SU-DHL-6 (cell line): ENCODE measurements at regions not wholly inside any gene's neighbourhood (a gene's known extent, or its start where the extent isn't known, plus 50 kb on each side); places are given as distances from the start of the nearest gene placed in this dataset.

Experiments
- H2AFZ ChIP-seq: fragments of 200-600 bp; sonication (generic); 2 replicates; pipeline ENCODE4 v1.6.1; 2014; ENCODE audit warnings: low read depth, mild to moderate bottlenecking, moderate library complexity, mixed read lengths, antibody characterized with exemption, low read length; ENCODE audit not compliant: severe bottlenecking
- H3F3A ChIP-seq: fragments of 200-600 bp; shearing (Covaris generic); 2 replicates; pipeline ENCODE4 v1.6.0; 2016; ENCODE audit warnings: antibody characterized with exemption, mild to moderate bottlenecking; ENCODE audit not compliant: insufficient read depth
- H3K27ac ChIP-seq: fragments of 200-600 bp; sonication (generic); 2 replicates; pipeline ENCODE4 v1.5.1; 2016; ENCODE audit warnings: low read depth, mild to moderate bottlenecking, low read length, moderate library complexity, mixed read lengths
- H3K27me3 ChIP-seq: fragments of 200-600 bp; sonication (generic), shearing (Covaris generic); 2 replicates; pipeline ENCODE4 v1.6.0; 2014; ENCODE audit warnings: mild to moderate bottlenecking, low read length
- H3K36me3 ChIP-seq: fragments of 200-600 bp; sonication (generic); 2 replicates; pipeline ENCODE4 v1.6.1; 2014; ENCODE audit warnings: mild to moderate bottlenecking, low read length, mixed read lengths
- H3K4me2 ChIP-seq: fragments of 300-600, 200-600 bp; shearing (Covaris generic), sonication (generic); 2 replicates; pipeline ENCODE4 v1.6.0; 2014; ENCODE audit warnings: low read length, low read depth, mild to moderate bottlenecking; ENCODE audit not compliant: poor library complexity, severe bottlenecking
- H3K4me3 ChIP-seq: fragments of 200-600 bp; sonication (generic); 2 replicates; pipeline ENCODE4 v1.5.1; 2014; ENCODE audit warnings: antibody characterized with exemption, low read length, mild to moderate bottlenecking, mixed read lengths; ENCODE audit not compliant: insufficient read depth, poor library complexity, severe bottlenecking
- H3K79me2 ChIP-seq: fragments of 200-600 bp; sonication (generic); 2 replicates; pipeline ENCODE4 v1.6.1; 2014; ENCODE audit warnings: mild to moderate bottlenecking, low read length, moderate library complexity; ENCODE audit not compliant: insufficient read depth
- H3K9ac ChIP-seq: fragments of 200-600 bp; sonication (generic); 2 replicates; pipeline ENCODE4 v1.7.0; 2014; ENCODE audit warnings: mild to moderate bottlenecking, low read length
- H3K9me2 ChIP-seq: fragments of 200-600 bp; sonication (generic); replicated peaks from 2 replicates; pipeline ENCODE4 v1.6.1; 2014; ENCODE audit warnings: low read length; ENCODE audit not compliant: insufficient read depth
- H3K9me3 ChIP-seq: fragments of 200-600 bp; sonication (generic); 2 replicates; pipeline ENCODE4 v1.6.1; 2014; ENCODE audit warnings: low read length, mixed read lengths; ENCODE audit not compliant: insufficient read depth
- H4K20me1 ChIP-seq: fragments of 200-600 bp; sonication (generic); 2 replicates; pipeline ENCODE4 v1.6.1; 2014; ENCODE audit warnings: low read depth, mild to moderate bottlenecking, antibody characterized with exemption, low read length, moderate library complexity, mixed read lengths
- EZH2phosphoT487 ChIP-seq: fragments of 200-600 bp; sonication (generic), shearing (Covaris generic); conservative IDR thresholded peaks from 2 replicates; pipeline ENCODE4 v1.6.1; 2018; ENCODE audit warnings: mild to moderate bottlenecking, antibody characterized with exemption, low read length, moderate library complexity, mixed read lengths
- TF ChIP-seq, protein P1 (sequence below): fragments of 200-600 bp; sonication (generic); IDR thresholded peaks from one replicate; pipeline ENCODE4 v1.5.1; 2017; ENCODE audit warnings: antibody characterized with exemption, mild to moderate bottlenecking, low read length, moderate library complexity; ENCODE audit not compliant: insufficient read depth, poor library complexity, severe bottlenecking

DNA sequence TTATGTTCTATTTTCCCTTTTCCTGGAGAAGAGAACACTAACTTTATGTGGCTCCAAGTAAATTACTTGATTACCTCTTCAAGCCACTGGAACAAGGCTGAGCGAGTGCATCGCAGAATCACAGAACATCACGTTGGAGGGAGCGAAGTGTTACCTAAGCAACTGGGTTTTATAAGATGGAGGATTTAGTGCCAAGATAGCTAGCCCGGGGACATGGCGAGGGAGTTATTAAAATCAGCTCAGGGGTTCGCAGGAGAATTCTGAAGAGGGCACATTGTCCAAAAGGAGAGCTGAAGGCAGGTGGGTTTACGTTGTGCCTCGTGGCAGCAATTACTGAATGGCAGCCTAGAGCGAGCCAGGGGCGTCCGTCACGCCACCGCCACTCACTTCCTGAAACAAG, 563.2 kb upstream of the ADAMTS16 start:
- H3K4me3 ChIP-seq: no peak overlapping the region
- H3K9me2 ChIP-seq: no peaks in the 10 kb centered on the region
- no peak overlapping the region for H2AFZ ChIP-seq
- H3K36me3 ChIP-seq: no peaks in the 10 kb centered on the region
- H3K4me2 ChIP-seq: no peak overlapping the region
- H3F3A ChIP-seq: no peaks in the 10 kb centered on the region
- no peak overlapping the region for H3K9ac ChIP-seq
- no peaks in the 10 kb centered on the region for H3K79me2 ChIP-seq
- TF ChIP-seq, protein P1, sequence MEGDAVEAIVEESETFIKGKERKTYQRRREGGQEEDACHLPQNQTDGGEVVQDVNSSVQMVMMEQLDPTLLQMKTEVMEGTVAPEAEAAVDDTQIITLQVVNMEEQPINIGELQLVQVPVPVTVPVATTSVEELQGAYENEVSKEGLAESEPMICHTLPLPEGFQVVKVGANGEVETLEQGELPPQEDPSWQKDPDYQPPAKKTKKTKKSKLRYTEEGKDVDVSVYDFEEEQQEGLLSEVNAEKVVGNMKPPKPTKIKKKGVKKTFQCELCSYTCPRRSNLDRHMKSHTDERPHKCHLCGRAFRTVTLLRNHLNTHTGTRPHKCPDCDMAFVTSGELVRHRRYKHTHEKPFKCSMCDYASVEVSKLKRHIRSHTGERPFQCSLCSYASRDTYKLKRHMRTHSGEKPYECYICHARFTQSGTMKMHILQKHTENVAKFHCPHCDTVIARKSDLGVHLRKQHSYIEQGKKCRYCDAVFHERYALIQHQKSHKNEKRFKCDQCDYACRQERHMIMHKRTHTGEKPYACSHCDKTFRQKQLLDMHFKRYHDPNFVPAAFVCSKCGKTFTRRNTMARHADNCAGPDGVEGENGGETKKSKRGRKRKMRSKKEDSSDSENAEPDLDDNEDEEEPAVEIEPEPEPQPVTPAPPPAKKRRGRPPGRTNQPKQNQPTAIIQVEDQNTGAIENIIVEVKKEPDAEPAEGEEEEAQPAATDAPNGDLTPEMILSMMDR: no peak
- no peak for TF ChIP-seq EZH2phosphoT487
- no peaks in the 10 kb centered on the region for H4K20me1 ChIP-seq
- H3K27ac ChIP-seq: no peak overlapping the region
- H3K9me3 ChIP-seq: no peaks in the 10 kb centered on the region
- H3K27me3 ChIP-seq: no peaks in the 10 kb centered on the region

DNA sequence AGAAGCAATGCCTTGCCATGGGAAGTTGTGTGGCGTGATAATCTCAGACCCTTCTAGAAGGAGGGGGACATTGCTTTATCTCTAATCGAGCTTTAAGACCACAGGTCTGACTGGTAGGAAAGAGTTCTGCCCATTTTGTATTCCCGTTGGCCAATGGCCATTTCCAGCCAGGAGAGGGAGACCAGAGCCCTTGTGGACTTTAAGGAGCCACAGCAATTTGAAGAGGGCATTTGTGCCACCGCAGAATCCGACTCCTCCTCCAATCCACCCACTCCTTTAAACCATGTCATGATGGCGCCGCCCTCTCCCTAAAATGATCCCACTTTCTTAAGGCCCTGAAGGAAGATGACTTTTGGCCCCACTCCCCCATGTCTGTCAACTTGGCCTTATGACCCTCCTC, 560.5 kb upstream of the ADAMTS16 start:
- H3K27me3 ChIP-seq: no peaks in the 10 kb centered on the region
- TF ChIP-seq EZH2phosphoT487: no peak
- TF ChIP-seq, protein P1: no peak
- H2AFZ ChIP-seq: no peak overlapping the region
- H3K9ac ChIP-seq: no peak overlapping the region
- no peak overlapping the region for H3K4me2 ChIP-seq
- no peaks in the 10 kb centered on the region for H3K9me3 ChIP-seq
- no peaks in the 10 kb centered on the region for H3K9me2 ChIP-seq
- H4K20me1 ChIP-seq: no peaks in the 10 kb centered on the region
- H3F3A ChIP-seq: no peaks in the 10 kb centered on the region
- H3K27ac ChIP-seq: no peak overlapping the region
- H3K79me2 ChIP-seq: no peaks in the 10 kb centered on the region
- H3K4me3 ChIP-seq: no peak overlapping the region
- H3K36me3 ChIP-seq: no peaks in the 10 kb centered on the region

DNA sequence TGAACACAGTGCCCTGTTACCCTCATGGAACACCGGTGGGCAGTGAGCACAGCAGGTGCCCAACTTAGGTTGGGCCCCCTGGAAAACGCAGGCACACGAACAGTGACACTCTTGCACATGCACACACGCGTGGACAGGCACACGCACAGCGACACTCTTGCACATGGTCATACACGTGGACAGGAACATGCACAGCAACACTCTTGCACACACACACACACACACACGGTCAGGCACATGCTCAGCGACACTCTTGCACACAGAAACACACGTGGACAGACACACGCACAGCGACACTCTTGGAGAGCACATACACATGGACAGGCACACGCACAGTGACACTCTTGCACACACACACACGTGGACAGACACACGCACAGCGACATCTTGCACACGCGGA, 559.4 kb upstream of the ADAMTS16 start:
- H3K36me3 ChIP-seq: no peaks in the 10 kb centered on the region
- H3K79me2 ChIP-seq: no peaks in the 10 kb centered on the region
- H4K20me1 ChIP-seq: no peaks in the 10 kb centered on the region
- H3K4me3 ChIP-seq: no peak overlapping the region
- no peaks in the 10 kb centered on the region for H3K27me3 ChIP-seq
- no peak overlapping the region for H3K9ac ChIP-seq
- H3F3A ChIP-seq: no peaks in the 10 kb centered on the region
- TF ChIP-seq EZH2phosphoT487: no peak
- TF ChIP-seq, protein P1: no peak
- no peaks in the 10 kb centered on the region for H3K9me2 ChIP-seq
- H3K27ac ChIP-seq: no peak overlapping the region
- no peaks in the 10 kb centered on the region for H3K9me3 ChIP-seq
- H2AFZ ChIP-seq: no peak overlapping the region
- no peak overlapping the region for H3K4me2 ChIP-seq

DNA sequence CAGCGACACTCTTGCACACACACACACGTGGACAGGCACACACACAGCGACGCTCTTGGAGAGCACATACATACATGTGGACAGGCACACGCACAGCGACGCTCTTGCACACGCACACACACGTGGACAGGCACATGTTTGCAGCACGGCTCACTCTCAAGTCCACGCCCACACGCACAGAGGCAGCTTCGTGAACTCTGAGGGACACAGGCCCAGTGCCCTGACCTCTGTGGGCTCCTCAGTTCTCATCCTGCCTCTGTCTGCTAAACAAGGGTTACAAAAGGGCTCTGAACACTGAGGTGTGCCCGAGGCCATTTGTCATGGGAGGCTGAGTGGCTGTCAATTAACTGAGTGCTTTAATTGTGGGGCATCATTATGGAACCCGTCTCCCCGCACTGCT, 558.8 kb upstream of the ADAMTS16 start:
- H3K79me2 ChIP-seq: no peaks in the 10 kb centered on the region
- H2AFZ ChIP-seq: no peak overlapping the region
- TF ChIP-seq EZH2phosphoT487: no peak
- TF ChIP-seq, protein P1: no peak
- no peaks in the 10 kb centered on the region for H3F3A ChIP-seq
- H3K27ac ChIP-seq: no peak overlapping the region
- H3K36me3 ChIP-seq: no peaks in the 10 kb centered on the region
- no peaks in the 10 kb centered on the region for H3K9me3 ChIP-seq
- no peak overlapping the region for H3K9ac ChIP-seq
- no peak overlapping the region for H3K4me2 ChIP-seq
- no peaks in the 10 kb centered on the region for H4K20me1 ChIP-seq
- no peaks in the 10 kb centered on the region for H3K9me2 ChIP-seq
- no peaks in the 10 kb centered on the region for H3K27me3 ChIP-seq
- no peak overlapping the region for H3K4me3 ChIP-seq
